ENCODE measurements at regions not wholly inside any gene's neighbourhood (a gene's known extent, or its start where the extent isn't known, plus 50 kb on each side); places are given as distances from the start of the nearest gene placed in this dataset.
A peak's percentile ranks its signal among the peaks of the same experiment; 100 is the strongest.

GRCh38 chr6:141131616-141132015, 1001.1 kb upstream of the GJE1 start:
- TF ChIP-seq EZH2 (IDR thresholded peaks at IDR 0.05; ENCODE audit: low read depth): no peak
- Histone ChIP-seq H3K9me2 (ENCODE audit: insufficient read depth) (no peaks in the 10 kb centered on the region; the same call in 1 of the 2 replicates), H3K4me1 (replicated peaks; ENCODE audit: insufficient read depth) (no peaks in the 10 kb centered on the region), H3F3A (ENCODE audit: insufficient read depth, low read depth) (no peaks in the 10 kb centered on the region), H2AFZ (no peak overlapping the region), H3K9me3 (ENCODE audit: insufficient read depth, low read depth) (no peaks in the 10 kb centered on the region), H3K79me2 (ENCODE audit: low read depth) (no peaks in the 10 kb centered on the region), H3K27me3 (ENCODE audit: insufficient read depth, low read depth) (no peaks in the 10 kb centered on the region), H3K4me3 (no peak overlapping the region), H3K4me2 (no peak overlapping the region), H3K27ac (no peak overlapping the region), H3K36me3 (ENCODE audit: low read depth) (no peaks in the 10 kb centered on the region), H4K20me1 (ENCODE audit: insufficient read depth) (no peaks in the 10 kb centered on the region)
- no peak for DNase-seq
- CTCF ChIA-PET: no interaction called here
- POLR2A ChIA-PET (ENCODE audit: unreplicated experiment): no interaction called here
- BruUV-seq (replicated peaks): no TSS peak
- intact Hi-C loops (cut with micrococcal nuclease; ENCODE audit: unreplicated experiment): no loop called here

GRCh38 chr6:141123497-141123896, 1009.2 kb upstream of the GJE1 start:
- no peak overlapping the region for H2AFZ ChIP-seq
- ChIA-PET POLR2A (ENCODE audit: unreplicated experiment) (no interaction called here), CTCF (no interaction called here)
- no peaks in the 10 kb centered on the region for H3K79me2 ChIP-seq (ENCODE audit: low read depth)
- H3K4me3 ChIP-seq: no peak overlapping the region
- H4K20me1 ChIP-seq (ENCODE audit: insufficient read depth): no peaks in the 10 kb centered on the region
- H3K4me2 ChIP-seq: no peak overlapping the region
- no peaks in the 10 kb centered on the region for H3K9me2 ChIP-seq (ENCODE audit: insufficient read depth)
- no peaks in the 10 kb centered on the region for H3K4me1 ChIP-seq (replicated peaks; ENCODE audit: insufficient read depth)
- no TSS peak for BruUV-seq (replicated peaks)
- intact Hi-C loops (cut with micrococcal nuclease; ENCODE audit: unreplicated experiment): no loop called here
- H3K27me3 ChIP-seq (ENCODE audit: insufficient read depth, low read depth): no peaks in the 10 kb centered on the region
- TF ChIP-seq CTCF (conservative IDR thresholded peaks at IDR 0.05): no peak
- no peak for TF ChIP-seq EZH2 (IDR thresholded peaks at IDR 0.05; ENCODE audit: low read depth)
- no peaks in the 10 kb centered on the region for H3K9me3 ChIP-seq (ENCODE audit: insufficient read depth, low read depth)
- no peak overlapping the region for H3K27ac ChIP-seq
- DNase-seq: no peak
- H3F3A ChIP-seq (ENCODE audit: insufficient read depth, low read depth): no peaks in the 10 kb centered on the region
- H3K36me3 ChIP-seq (ENCODE audit: low read depth): no peaks in the 10 kb centered on the region

GRCh38 chr6:141123049-141123448, 1009.7 kb upstream of the GJE1 start:
- no peaks in the 10 kb centered on the region for H3K4me1 ChIP-seq (replicated peaks; ENCODE audit: insufficient read depth)
- no peaks in the 10 kb centered on the region for H3F3A ChIP-seq (ENCODE audit: insufficient read depth, low read depth)
- H3K9me2 ChIP-seq (ENCODE audit: insufficient read depth): no peaks in the 10 kb centered on the region
- no peaks in the 10 kb centered on the region for H3K79me2 ChIP-seq (ENCODE audit: low read depth)
- H3K36me3 ChIP-seq (ENCODE audit: low read depth): no peaks in the 10 kb centered on the region
- POLR2A ChIA-PET (ENCODE audit: unreplicated experiment): no interaction called here
- H2AFZ ChIP-seq: peak overlapping the region; percentile 25; the same call in 1 of the 2 replicates
- no peaks in the 10 kb centered on the region for H3K9me3 ChIP-seq (ENCODE audit: insufficient read depth, low read depth)
- no peaks in the 10 kb centered on the region for H3K27me3 ChIP-seq (ENCODE audit: insufficient read depth, low read depth)
- BruUV-seq (replicated peaks): no TSS peak
- H3K4me2 ChIP-seq: no peak overlapping the region
- no peak for DNase-seq
- intact Hi-C loops (cut with micrococcal nuclease; ENCODE audit: unreplicated experiment): no loop called here
- CTCF ChIA-PET: no interaction called here
- H4K20me1 ChIP-seq (ENCODE audit: insufficient read depth): no peaks in the 10 kb centered on the region
- no peak overlapping the region for H3K4me3 ChIP-seq
- H3K27ac ChIP-seq: no peak overlapping the region
- TF ChIP-seq EZH2 (IDR thresholded peaks at IDR 0.05; ENCODE audit: low read depth) (no peak), CTCF (conservative IDR thresholded peaks at IDR 0.05) (no peak)

- POLR2A ChIA-PET (ENCODE audit: unreplicated experiment): no interaction called here
Measured at GRCh38 chr6:141118991-141119390, 1013.7 kb upstream of the GJE1 start.

More at GRCh38 chr6:141118991-141119390, 1013.7 kb upstream of the GJE1 start:
- BruUV-seq (replicated peaks): no TSS peak
- no peaks in the 10 kb centered on the region for H3K79me2 ChIP-seq (ENCODE audit: low read depth)
- TF ChIP-seq CTCF (conservative IDR thresholded peaks at IDR 0.05): no peak
- TF ChIP-seq EZH2 (IDR thresholded peaks at IDR 0.05; ENCODE audit: low read depth): no peak
- no peak for DNase-seq
- CTCF ChIA-PET: no interaction called here
- H3K36me3 ChIP-seq (ENCODE audit: low read depth): no peaks in the 10 kb centered on the region
- H3K4me1 ChIP-seq (replicated peaks; ENCODE audit: insufficient read depth): no peaks in the 10 kb centered on the region
- no peak overlapping the region for H3K4me3 ChIP-seq
- H3K27ac ChIP-seq: no peak overlapping the region
- H3K9me3 ChIP-seq (ENCODE audit: insufficient read depth, low read depth): 0 out of 2 replicates have a peak, but pooled peaks cover 2% of the 10 kb centered on the region
- no peaks in the 10 kb centered on the region for H3K27me3 ChIP-seq (ENCODE audit: insufficient read depth, low read depth)
- intact Hi-C loops (cut with micrococcal nuclease; ENCODE audit: unreplicated experiment): no loop called here
- H4K20me1 ChIP-seq (ENCODE audit: insufficient read depth): no peaks in the 10 kb centered on the region
- no peaks in the 10 kb centered on the region for H3K9me2 ChIP-seq (ENCODE audit: insufficient read depth)
- no peak overlapping the region for H3K4me2 ChIP-seq
- H3F3A ChIP-seq (ENCODE audit: insufficient read depth, low read depth): no peaks in the 10 kb centered on the region
- H2AFZ ChIP-seq: no peak overlapping the region

Data from PC-9 (cell line).